ENCODE measurements at regions not wholly inside any gene's neighbourhood (a gene's known extent, or its start where the extent isn't known, plus 50 kb on each side); places are given as distances from the start of the nearest gene placed in this dataset.
"Not testable (repeated sequence)": the region's sequence is repeated elsewhere in the genome, so short reads cannot be mapped to it uniquely, and the experiment has no call there.

DNA sequence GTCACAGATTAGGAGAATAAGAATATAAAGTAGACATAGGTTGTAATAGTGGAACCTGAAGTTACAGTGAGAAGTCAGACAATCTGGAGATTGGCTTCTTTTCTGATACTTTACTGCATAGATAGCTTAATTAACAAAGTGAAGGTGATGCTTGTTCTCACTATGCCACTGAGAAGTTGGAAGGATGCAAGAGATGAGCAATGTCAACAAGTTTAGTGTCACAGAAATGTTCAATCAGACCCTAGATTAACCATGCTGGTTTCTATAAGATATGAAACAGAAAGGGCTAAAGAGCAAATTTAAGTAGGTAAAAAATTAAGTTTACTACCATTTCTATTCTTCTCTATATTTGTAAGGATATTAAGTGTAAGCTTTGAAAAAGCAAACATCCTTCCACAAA lies 838.6 kb upstream of the SORCS1 start:
- no peak for DNase-seq (ENCODE audit: low spot score)

DNA sequence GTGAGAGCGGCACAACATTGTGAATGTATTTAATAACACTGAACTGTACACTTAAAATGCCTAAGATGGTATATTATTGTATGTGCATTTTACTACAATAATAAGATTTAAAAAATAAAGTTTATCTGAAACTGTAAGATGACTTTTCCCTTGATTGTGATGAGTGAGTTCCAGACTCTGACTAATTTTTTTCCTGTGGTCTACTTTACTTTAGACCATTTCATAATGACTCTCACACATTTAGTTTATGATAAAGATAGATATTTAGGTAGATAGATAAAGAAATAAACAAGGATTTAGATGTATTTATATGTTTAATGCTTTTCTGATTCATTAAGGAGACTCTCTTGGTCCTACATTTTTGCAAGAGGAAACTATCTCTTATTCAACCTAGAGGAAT lies 835.9 kb upstream of the SORCS1 start:
- no peak for DNase-seq (ENCODE audit: low spot score)

DNA sequence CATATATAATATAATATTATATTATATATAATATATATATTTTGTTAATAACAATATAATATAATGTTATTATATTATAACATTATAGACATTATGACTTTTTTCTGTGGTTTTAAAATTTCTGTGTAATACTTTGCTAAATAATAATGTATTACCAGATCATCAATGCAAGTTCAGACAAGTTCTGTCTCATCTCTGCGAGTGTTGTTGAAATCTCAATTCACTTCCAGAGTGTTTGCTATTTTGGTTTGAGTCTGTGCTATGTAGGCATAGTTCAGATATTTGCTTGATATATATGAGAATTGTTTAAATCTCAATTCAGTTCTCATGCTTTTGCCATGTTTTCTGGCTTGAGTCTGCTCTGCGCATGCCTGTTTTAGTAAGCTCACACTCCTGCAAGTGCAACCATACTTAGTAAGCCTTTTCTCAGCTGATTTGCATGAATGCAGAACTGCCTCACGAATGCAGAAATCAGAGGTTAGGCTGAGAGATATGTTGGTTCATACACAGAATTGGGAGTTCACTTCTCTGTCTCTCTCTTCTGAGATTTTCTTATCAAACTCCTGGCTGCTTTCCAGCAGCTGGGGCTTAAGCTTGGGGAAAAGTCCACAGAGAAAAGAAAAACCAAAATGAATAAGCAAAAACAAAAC lies 830.2 kb upstream of the SORCS1 start:
- DNase-seq (ENCODE audit: low spot score) = no peak

DNA sequence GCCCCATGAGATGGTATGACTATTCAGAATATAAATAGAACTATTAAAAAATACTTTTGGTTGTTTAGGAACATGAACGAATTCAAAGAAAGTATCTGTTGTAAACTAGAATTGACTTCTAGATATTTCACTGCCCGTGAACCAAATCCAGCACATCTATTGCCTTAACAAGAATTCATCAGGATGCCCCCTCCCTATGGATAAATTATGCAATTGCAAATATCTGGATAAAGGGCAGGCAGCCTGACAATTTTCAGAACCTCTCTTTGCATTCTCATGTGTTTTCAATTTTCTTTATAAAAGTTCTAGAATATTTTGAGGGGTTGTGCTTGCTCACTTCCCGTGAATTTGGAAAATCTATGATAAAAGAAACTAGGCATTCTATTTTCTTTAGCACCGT lies 822.1 kb upstream of the SORCS1 start:
- DNase-seq (ENCODE audit: low spot score) = no peak

DNA sequence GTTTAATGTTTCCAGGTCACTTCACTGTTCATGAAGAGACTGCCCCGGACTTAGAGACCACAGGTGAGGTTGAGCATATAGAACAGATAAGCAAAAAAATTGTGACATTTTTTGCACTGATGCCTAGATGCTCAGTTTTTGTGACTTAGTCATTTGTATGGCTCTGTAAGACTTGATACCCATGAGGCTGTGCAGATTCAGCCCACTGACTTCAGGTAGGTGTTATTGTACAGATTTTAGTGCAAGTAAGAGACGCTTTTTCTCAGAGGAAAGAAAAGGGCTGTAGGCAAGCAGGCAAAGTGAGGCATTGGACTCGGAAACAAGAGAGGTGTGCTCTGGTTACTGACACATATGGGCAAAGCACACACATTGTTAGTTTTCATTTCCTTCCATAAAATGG lies 820.1 kb upstream of the SORCS1 start:
- DNase-seq (ENCODE audit: low spot score) = no peak

DNA sequence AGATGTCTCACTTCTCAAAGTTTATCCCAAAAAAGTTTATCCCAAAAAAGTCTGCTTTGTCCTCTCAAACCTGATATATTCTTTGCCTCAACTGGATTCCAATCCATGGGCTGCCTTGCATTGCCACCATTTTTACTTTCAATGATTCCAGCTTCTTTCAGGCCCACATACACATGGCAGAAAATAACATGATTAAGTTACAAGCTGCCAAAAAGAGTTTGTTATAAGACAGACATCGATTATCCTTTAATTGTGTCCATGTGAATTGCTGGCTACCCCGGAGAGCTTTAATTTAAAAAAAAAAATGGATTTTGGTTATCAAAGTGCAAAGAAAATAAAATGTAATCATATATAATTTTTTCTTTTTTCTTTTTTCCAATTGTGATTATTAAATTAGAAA lies 819.6 kb upstream of the SORCS1 start:
- no peak for DNase-seq (ENCODE audit: low spot score)

DNA sequence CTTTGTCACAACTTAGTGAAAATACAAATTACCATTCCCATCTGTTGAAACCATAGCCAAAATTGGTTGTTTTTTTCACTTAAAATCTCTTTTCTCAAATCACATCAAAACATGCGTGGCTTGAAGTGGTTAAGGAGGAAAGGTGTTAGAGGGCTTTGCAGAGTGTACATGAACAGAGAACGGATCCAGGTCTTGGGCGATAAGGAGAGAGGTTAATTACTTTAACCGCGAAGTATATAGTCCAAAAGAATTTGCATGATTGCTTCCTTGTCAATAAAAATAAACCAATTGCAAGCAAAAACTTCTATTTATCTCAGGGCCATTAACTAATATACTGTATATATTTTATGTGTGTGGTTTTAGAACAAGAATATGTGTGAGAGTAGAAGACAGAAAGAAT lies 813.9 kb upstream of the SORCS1 start:
- DNase-seq (ENCODE audit: low spot score) = no peak

DNA sequence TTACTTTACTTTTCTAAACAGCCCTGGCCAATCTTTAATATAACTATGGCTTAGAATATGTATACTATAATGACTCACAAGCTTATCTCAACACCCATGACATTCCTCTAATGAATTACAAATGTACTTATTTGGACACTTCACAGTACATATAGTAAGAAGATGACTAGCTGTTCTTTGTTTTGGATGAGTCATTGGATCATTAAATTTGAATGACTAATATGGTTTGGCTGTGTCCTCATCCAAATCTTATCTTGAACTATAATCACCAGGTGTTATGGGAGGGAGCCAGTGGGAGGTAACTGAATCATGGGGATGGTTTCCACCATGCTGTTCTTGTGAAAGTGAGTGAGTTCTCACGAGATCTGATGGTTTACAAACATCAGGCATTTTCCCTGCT lies 807.5 kb upstream of the SORCS1 start:
- DNase-seq (ENCODE audit: low spot score) = no peak

DNA sequence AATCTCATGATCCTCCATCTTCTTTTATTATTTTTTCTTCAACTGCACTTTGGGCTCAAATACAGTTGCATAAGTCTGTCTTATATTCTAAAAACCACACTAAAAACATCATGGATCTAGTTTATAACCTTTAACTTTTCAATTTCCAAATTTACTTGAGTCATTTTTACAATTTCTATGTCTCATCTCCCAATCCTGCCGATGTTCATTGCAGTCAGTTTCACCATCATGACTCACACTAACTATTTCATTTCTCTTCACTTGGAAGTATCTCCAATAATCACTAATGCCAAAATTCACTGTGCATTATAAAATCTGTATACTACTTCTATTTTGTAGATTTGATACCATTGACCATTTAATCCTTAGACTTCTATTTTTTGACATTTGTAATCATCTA lies 806.9 kb upstream of the SORCS1 start:
- no peak for DNase-seq (ENCODE audit: low spot score)

DNA sequence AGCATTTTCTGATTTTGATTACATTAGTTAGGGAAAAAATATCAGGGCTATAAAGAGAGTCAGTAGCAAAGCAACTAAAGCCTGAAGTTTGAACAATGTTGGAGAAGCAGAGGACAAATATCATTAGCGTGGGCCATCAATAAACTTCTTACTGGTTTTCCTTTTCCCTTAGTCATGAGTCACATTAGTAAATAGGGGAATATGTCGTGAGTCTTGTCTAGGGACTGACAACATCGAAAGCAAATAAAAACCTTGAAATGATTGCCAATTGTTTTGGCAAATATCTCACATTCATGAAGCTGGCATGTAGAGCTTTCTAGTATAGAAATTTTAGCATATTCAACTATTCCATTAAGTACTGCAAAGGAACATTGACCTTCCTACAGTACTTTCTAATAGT lies 806.0 kb upstream of the SORCS1 start:
- DNase-seq (ENCODE audit: low spot score) = no peak

DNA sequence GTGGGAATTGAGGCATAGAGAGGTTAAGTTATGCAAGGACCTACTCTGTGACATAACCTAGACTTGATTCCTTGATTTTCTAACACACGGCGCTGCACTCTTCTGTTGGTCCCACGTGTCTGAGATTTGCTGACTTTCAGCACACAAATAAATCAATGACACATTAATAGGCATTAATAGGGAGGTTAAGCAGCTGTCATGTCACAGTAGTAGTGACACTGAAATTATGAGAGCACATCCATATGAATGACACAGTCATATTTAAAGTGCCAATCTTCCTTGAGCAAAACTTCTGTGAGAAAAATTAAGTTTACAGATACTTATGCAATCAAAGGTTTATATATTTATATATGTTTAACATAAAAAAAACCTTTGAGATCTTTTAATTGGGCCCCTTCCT lies 805.4 kb upstream of the SORCS1 start:
- DNase-seq (ENCODE audit: low spot score) = no peak

DNA sequence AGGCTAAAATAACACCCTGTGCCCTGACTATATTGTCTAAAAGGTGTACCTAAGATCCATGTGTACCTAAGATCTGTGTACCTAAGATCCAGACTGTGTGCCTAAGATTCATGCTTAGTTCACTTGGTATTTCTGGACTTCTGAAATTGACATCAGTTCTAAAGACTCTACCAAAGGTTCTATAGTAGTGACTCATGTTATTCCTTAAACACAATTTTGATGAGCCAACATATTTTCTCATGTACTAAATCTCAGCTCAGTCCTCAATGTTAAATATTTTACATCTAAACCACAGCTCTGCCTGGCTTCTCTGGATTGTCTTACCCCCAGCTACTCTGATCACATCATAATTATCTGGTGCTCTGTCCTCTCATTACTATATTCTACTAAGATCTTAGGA lies 802.3 kb upstream of the SORCS1 start:
- DNase-seq (ENCODE audit: low spot score) = no peak

DNA sequence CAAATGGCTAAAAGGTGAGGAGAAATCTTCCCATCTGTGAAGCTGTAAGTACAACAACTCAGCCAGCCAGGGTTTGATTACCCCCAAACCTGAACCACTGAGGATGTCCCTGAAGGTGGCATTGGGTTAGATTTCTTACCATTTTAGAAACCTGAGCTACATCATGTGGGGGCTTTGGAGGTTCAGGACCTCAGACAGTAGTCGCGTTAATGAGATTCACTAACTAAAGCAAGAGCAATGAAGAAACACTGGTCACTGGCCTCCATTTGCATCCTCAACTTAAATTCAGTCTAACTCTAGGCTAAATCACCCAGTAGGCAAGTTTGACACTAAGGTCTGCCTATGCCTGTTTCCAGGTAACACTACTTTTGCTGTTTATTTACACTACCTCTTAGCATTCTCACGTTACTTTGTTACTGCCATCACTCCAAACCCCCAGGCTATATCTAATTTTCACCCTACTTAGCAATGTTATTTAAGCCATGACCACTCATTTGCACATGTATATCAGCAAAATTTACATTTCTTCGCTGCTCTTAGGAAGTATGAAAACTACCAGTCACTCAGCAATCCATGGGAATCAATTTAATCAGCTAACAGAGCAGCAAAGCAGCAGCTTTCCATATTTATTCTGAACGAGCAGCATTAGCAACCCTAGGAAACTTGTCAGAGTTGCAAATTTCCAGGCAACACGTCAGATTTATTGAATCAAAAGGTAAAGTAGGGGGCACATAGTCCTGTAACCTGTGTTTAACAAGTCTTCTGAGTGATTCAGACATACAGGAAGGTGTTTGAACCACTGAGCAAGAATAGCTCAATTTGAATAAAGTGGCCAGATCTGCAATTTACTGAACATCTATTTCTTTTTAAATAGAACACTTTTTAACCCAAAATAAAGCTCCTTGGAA lies 788.4 kb upstream of the SORCS1 start:
- DNase-seq (ENCODE audit: low spot score) = no peak

DNA sequence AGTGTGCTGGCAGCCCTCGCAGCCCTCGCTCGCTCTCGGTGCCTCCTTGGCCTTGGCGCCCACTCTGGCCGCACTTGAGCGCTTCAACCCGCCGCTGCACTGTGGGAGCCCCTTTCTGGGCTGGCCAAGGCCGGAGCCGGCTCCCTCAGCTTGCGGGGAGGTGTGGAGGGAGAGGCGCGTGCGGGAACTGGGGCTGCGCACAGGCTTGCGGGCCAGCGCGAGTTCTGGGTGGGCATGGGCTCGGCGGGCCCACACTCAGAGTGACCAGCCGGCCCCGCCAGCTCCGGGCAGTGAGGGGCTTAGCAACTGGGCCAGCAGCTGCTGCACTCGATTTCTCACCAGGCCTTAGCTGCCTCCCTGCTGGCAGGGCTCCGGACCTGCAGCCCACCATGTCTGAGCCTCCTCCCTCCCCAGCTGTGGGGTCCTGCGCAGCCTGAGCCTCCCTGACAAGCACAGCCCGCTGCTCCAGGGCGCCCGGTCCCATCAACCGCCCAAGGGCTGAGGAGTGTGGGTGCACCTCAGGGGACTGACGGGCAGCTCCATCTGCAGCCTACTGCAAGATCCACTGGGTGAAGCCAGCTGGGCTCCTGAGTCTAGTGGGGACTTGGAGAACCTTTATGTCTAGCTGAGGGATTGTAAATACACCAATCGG lies 786.0 kb upstream of the SORCS1 start:
- DNase-seq (ENCODE audit: low spot score) = not testable (repeated sequence)

DNA sequence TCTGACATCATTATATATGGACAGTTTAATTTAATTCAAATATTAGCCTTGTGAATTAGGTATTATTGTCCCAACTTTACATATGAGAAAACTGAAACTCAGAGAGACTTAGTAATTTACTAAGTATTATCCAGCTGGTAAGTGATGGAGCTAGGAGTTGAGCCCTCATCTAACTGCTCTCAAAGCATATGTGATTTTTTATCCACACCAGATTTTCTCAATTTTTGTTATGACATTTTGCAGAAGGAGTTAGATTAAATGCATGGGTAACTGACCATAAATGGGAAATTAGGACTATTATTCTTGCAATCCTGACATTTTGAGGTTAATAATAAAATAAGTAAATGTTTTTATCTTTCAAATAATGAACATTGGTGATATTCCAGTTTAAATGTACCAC lies 778.3 kb upstream of the SORCS1 start:
- no peak for DNase-seq (ENCODE audit: low spot score)

DNA sequence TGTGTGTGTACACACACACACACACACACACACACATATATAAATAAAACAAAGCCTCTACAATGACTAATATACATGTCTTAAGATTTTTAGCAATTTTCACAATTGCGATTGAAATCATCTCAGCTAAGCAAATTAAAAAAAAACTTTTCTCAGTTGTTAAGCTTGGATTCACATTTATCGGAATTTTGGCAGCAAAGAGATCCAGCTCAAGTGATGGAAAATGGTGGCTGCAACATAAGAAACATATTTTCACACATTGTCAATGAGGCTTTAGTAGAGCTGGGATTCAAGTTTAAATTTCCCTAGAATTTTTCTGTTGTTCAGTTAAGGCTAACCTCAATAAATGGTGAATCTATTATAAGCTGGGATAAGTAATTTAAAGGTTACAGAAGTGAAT lies 768.6 kb upstream of the SORCS1 start:
- DNase-seq (ENCODE audit: low spot score) = no peak

DNA sequence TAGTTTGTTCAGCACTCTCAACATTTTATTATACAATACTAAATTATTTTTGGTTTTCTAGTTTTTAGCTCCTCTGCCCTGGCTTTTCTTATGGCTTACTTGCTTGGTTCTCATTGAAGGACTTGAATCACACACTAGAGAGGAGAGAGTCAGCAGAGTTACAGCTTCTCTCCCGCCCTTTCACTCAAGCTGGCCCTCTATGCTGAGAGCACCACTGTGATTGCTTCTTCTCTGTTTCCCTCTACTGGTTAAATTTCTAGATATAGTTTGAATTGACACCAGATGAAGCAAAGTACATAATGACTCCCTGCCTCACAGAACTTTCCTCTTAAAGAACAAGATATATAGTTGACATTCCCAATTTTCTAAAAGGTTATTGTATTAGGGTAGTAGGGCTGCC lies 767.3 kb upstream of the SORCS1 start:
- DNase-seq (ENCODE audit: low spot score) = no peak

DNA sequence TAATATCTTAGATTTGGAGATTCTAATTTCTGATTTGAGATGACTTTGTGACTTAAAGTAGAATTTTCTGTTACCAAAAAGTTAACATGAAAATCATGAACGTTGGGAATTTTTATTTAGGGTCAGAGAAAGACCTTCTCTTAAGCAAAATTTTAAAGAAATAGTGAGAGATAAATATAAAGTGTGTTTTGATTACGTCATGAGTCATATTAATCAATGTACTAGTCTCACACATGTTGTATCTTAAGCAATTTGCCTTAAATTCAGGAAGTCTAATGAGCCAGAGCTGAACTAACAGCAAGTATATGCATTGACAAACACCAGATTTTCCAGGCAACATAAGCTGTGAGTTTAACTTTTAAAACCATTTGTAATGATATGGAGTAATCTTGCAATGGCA lies 765.5 kb upstream of the SORCS1 start:
- no peak for DNase-seq (ENCODE audit: low spot score)

DNA sequence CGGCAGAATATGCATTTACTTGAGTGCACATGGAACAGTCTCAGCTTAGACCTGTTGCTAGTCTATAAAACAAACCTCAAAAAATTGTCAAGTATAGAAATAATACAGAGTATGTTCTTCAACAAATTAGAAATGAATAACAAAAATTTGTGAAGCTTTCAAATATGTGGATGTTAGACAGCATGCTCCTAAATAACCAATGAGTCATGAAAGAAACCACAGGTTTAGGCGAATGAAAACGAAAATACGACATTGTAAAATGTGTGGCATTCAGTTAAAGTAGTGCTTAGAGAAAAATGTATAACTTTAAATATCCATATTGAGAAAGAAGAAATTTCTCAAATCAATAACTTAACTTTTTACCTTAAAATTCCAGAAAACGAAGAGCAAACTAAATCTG lies 760.0 kb upstream of the SORCS1 start:
- no peak for DNase-seq (ENCODE audit: low spot score)

DNA sequence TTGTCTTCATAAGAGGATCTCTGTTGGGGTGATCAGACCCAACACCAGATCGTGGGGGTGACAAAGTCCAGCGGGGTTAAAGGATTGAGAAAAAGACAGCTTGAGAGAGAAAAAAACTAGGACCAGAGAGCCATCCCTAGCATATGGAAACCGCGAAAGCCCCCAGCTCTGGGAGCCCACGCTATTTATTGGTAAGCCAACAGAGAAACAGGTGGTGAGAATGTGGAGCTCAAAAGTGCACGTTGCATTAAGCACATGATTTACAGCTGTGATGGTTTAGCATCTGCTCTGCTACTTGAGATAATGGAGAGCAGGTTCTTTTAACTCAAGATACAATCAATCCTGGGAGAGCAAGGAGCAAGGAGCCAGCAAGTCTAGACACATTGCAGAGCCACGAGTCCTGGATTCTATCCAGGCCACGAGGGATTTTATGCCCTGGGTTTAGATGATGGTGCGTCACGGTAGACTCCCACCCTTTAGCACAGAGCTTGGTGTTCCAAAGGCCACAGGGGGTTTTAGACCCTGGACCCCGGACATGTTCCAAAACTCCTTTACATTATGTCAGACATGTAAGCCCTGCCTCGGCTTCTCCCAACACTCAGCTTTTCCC lies 755.2 kb upstream of the SORCS1 start:
- no peak for DNase-seq (ENCODE audit: low spot score)

DNA sequence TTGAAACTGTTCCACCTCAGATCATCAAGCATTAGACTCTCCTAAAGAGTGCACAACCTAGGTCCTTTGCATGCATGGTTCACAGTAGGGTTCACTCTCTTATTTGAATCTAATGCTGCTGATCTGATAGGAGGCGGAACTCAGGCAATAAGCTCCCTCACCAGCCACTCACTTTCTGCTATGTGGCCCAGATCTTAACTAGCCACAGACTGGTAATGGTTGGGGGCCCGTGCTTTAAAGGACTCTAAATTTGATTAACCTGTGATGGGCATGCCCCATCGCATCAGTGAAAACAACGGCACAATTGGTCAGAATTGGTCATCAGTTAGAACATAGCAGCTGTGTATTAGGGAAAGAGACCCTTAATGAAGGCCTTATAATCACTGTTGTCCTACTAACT lies 753.7 kb upstream of the SORCS1 start:
- no peak for DNase-seq (ENCODE audit: low spot score)

DNA sequence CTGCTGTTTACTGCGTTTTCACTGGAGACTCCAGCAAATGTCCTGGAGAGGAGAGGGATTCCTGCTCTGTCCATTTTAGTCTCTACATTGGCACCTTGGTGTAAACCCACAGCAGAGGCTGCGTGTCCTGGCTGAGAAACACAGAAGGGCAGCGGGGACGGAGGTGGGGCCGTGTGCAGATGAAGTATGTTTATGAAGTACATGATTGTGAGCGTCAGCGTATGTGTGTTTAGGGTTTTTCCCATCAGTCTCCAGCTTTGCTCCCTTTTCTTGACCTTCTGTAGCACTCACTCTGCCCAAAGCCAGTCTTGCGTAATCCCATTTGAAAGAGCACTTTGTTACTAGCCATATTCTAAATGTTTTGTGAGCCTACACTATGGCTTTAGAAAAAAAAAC lies 750.7 kb upstream of the SORCS1 start:
- no peak for DNase-seq (ENCODE audit: low spot score)

Measured in ecto neural progenitor cell (in vitro differentiated cells).